ENCODE measurements at regions not wholly inside any gene's neighbourhood (a gene's known extent, or its start where the extent isn't known, plus 50 kb on each side); places are given as distances from the start of the nearest gene placed in this dataset.

DNA sequence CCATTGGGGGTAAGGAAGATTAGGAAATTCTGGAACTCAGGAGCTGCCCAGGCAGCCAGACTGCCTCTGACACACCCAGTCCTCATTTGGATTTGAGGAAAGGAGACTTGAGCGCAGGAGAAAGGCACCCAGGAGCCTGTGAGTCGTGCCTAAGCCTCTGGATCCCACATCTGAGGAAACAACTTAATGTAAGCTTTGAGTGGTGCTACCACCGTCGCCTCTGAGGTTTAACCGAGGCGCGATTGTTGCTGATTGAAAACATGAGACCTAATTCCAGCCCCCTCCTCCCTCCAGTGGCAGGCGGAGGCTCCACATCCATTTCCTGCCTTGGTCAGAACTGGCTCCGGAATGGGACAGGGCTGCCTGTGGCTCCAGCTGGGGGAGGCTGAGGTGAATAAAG lies 176.7 kb upstream of the PKDCC start:
- TF ChIP-seq SIN3A (IDR thresholded peaks at IDR 0.05; ENCODE audit: borderline replicate concordance, insufficient read depth, low read length), result no peak
- TF ChIP-seq, protein P1, sequence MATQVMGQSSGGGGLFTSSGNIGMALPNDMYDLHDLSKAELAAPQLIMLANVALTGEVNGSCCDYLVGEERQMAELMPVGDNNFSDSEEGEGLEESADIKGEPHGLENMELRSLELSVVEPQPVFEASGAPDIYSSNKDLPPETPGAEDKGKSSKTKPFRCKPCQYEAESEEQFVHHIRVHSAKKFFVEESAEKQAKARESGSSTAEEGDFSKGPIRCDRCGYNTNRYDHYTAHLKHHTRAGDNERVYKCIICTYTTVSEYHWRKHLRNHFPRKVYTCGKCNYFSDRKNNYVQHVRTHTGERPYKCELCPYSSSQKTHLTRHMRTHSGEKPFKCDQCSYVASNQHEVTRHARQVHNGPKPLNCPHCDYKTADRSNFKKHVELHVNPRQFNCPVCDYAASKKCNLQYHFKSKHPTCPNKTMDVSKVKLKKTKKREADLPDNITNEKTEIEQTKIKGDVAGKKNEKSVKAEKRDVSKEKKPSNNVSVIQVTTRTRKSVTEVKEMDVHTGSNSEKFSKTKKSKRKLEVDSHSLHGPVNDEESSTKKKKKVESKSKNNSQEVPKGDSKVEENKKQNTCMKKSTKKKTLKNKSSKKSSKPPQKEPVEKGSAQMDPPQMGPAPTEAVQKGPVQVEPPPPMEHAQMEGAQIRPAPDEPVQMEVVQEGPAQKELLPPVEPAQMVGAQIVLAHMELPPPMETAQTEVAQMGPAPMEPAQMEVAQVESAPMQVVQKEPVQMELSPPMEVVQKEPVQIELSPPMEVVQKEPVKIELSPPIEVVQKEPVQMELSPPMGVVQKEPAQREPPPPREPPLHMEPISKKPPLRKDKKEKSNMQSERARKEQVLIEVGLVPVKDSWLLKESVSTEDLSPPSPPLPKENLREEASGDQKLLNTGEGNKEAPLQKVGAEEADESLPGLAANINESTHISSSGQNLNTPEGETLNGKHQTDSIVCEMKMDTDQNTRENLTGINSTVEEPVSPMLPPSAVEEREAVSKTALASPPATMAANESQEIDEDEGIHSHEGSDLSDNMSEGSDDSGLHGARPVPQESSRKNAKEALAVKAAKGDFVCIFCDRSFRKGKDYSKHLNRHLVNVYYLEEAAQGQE (IDR thresholded peaks at IDR 0.05; ENCODE audit: insufficient read depth in 1 of 2, low read depth in 2 of 2, low read length in 2 of 2), result no peak
- TF ChIP-seq FOXP2 (optimal IDR thresholded peaks at IDR 0.05; ENCODE audit: borderline replicate concordance, extremely low read depth, extremely low read length, insufficient read depth), result no peak
- no peak for TF ChIP-seq POLR2AphosphoS5 (IDR thresholded peaks at IDR 0.05; ENCODE audit: low read depth, low read length)
- TF ChIP-seq TAF1 (IDR thresholded peaks at IDR 0.05; ENCODE audit: borderline replicate concordance, insufficient read depth, low read length), result no peak

DNA sequence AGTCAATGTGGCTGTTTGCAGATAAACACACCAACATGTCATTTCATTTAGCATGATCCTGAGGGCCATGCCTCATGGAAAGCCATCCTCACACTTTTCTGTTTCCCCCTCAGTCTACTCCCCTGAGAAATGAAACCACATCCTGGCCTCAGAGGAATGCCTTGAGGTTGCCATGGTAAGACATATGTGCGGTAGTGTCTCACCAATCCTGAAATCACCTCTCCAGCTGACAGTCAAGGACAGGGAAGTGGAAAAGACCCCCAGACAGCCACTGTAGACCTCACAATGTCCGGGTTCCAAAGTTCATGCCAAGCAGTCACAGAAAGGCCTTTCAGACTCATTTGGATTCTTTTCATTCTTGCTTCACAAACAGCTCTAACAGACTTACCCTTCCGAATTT lies 175.2 kb upstream of the PKDCC start:
- TF ChIP-seq POLR2AphosphoS5 (IDR thresholded peaks at IDR 0.05; ENCODE audit: low read depth, low read length) (no peak), TAF1 (IDR thresholded peaks at IDR 0.05; ENCODE audit: borderline replicate concordance, insufficient read depth, low read length) (no peak), FOXP2 (optimal IDR thresholded peaks at IDR 0.05; ENCODE audit: borderline replicate concordance, extremely low read depth, extremely low read length, insufficient read depth) (no peak), SIN3A (IDR thresholded peaks at IDR 0.05; ENCODE audit: borderline replicate concordance, insufficient read depth, low read length) (no peak)
- TF ChIP-seq, protein P1 (IDR thresholded peaks at IDR 0.05; ENCODE audit: insufficient read depth in 1 of 2, low read depth in 2 of 2, low read length in 2 of 2), result no peak

DNA sequence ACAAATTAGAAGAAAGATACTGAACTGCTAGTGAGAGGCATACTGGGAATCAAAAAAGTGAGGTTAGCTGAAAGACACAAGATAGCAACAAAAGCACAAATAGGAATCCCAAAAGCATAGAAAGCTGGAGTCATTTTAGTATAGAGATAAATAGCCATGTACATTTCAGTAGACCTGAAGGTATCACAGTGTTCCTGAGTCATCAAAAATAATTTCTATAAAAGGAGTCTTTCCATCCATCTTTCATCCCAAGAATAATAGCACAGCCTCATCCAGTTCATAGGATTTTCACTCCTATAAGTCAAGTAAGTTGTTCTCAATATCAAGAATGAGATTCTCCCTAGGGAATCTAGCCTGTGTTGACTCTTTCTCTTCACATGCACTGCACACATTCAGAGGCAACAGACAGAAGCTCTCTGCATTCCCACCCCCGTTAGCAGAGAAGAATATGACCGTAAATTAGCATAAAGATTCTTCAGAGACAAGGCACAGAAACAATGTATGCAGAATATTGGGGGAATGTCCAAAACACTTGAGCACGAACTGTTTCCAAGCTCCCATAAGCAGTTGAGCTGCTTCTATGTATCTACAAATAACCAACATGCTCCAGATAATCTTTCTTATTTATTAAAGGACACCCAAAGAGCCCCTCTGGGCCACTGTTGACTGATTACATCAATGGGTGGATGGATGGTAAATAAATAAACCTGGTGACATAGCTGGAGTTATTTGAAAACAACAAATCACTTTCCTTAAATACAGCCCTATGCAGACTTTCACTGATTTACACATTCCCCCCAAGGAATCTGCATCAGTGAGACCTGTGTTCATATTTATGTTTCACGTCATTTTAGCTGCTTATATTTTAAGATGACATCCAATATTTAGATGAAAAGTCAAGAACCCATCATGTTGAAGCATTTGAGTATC lies 174.5 kb upstream of the PKDCC start:
- TF ChIP-seq SIN3A (IDR thresholded peaks at IDR 0.05; ENCODE audit: borderline replicate concordance, insufficient read depth, low read length) (no peak), FOXP2 (optimal IDR thresholded peaks at IDR 0.05; ENCODE audit: borderline replicate concordance, extremely low read depth, extremely low read length, insufficient read depth) (no peak), TAF1 (IDR thresholded peaks at IDR 0.05; ENCODE audit: borderline replicate concordance, insufficient read depth, low read length) (no peak), POLR2AphosphoS5 (IDR thresholded peaks at IDR 0.05; ENCODE audit: low read depth, low read length) (no peak)
- TF ChIP-seq, protein P1 (IDR thresholded peaks at IDR 0.05; ENCODE audit: insufficient read depth in 1 of 2, low read depth in 2 of 2, low read length in 2 of 2), result no peak

DNA sequence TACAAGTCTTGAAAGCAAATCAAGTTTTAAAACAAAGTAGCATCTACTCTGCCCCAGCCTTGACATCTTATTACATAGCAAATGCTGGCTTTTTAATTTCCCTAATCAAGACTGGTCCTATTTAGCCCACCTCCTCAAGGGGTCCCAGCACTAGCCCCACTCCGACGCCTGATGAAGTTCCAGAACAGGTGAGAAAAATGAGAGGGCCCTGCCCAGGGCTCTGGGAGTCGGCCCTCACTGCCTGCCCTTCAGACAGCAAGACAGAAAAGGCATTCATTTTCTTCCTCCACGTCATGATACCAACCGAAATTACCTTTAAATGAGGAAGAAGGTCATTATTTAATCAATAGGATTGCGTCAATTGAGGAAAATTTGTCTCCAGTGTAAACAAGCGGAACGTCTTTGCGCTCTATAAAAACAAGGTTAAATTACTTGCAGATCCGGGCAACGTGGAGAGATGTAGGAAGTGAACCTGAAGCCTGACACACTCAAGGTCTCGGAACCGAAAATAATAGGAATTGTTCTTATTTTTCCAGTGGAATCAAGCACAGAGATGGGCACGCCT lies 170.6 kb upstream of the PKDCC start:
- TF ChIP-seq FOXP2 (optimal IDR thresholded peaks at IDR 0.05; ENCODE audit: borderline replicate concordance, extremely low read depth, extremely low read length, insufficient read depth) (no peak), POLR2AphosphoS5 (IDR thresholded peaks at IDR 0.05; ENCODE audit: low read depth, low read length) (no peak), TAF1 (IDR thresholded peaks at IDR 0.05; ENCODE audit: borderline replicate concordance, insufficient read depth, low read length) (no peak), SIN3A (IDR thresholded peaks at IDR 0.05; ENCODE audit: borderline replicate concordance, insufficient read depth, low read length) (no peak)
- TF ChIP-seq, protein P1 (IDR thresholded peaks at IDR 0.05; ENCODE audit: insufficient read depth in 1 of 2, low read depth in 2 of 2, low read length in 2 of 2), result no peak
